ENCODE measurements at regions not wholly inside any gene's neighbourhood (a gene's known extent, or its start where the extent isn't known, plus 50 kb on each side); places are given as distances from the start of the nearest gene placed in this dataset.
"Not testable (repeated sequence)": the region's sequence is repeated elsewhere in the genome, so short reads cannot be mapped to it uniquely, and the experiment has no call there.

DNA sequence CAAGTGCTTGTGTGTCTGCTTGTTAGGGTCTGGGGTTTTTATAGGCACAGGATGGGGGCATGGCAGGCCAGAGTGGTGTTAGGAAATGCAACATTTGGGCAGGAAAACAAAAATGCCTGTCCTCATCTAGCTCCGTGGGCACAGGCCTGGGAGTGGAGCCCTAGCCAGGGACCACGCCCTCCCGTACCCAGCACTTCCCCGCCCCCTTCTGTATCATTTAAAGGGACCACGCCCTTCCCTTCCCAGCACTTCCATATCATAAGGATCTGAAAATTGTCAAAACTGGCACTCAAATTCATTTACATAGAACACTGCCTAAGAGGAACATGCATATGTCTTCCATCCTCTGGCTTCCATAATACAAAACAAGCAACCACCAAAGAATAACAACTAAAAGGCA, 185.8 kb downstream of the B3GLCT start:
- no peak overlapping the region for H3K4me3 ChIP-seq (ENCODE audit: low read depth, low read length)
- no peak for FAIRE-seq
- H3K36me3 ChIP-seq (ENCODE audit: control insufficient read depth, insufficient read depth, low read length), result no peaks in the 10 kb centered on the region
- H3K27me3 ChIP-seq (ENCODE audit: control insufficient read depth, insufficient read depth, low read length), result no peaks in the 10 kb centered on the region
- TF ChIP-seq, protein P1, sequence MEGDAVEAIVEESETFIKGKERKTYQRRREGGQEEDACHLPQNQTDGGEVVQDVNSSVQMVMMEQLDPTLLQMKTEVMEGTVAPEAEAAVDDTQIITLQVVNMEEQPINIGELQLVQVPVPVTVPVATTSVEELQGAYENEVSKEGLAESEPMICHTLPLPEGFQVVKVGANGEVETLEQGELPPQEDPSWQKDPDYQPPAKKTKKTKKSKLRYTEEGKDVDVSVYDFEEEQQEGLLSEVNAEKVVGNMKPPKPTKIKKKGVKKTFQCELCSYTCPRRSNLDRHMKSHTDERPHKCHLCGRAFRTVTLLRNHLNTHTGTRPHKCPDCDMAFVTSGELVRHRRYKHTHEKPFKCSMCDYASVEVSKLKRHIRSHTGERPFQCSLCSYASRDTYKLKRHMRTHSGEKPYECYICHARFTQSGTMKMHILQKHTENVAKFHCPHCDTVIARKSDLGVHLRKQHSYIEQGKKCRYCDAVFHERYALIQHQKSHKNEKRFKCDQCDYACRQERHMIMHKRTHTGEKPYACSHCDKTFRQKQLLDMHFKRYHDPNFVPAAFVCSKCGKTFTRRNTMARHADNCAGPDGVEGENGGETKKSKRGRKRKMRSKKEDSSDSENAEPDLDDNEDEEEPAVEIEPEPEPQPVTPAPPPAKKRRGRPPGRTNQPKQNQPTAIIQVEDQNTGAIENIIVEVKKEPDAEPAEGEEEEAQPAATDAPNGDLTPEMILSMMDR (IDR thresholded peaks at IDR 0.05; ENCODE audit: insufficient read depth, low read length, severe bottlenecking), result no peak
- no peak for DNase-seq (ENCODE audit: low read depth)

DNA sequence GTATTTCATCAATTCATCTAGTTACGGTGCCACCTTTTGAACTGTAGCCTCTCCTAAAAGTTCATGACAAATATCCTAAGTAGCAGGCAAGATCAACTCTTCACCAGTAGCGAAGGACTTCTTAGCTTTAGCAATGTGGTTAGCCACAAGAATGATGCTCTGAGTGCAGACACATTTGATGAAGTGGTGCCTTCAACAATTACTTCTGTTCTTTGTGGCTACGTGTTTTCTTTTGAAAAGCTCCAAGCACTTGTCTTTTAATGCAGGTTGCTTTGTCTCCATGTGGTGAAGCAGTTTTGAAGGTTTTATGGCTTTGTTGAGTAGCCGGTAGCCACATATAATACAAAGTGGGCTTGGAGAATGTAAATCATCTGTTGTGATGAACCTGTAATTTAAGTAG, 194.7 kb downstream of the B3GLCT start:
- TF ChIP-seq, protein P1 (IDR thresholded peaks at IDR 0.05; ENCODE audit: insufficient read depth, low read length, severe bottlenecking), result no peak

DNA sequence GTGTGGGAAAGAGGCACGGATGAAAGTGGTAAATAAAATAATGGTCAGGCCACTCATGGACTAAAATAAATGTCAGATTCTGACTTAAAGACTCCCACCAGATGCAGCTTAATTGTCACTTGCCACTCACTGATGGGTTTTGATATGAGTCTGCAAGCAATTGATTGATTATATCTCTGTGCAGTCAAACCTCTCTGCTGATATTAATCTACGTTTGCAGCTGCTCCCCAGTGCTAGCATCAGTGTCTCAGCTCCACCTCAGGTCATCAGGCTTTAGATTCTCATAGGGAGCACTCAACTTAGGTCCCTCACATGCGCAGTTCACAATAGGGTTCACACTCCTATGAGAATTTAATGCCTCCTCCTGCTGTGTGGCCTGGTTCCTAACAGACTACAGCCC, 195.3 kb downstream of the B3GLCT start:
- H3K36me3 ChIP-seq (ENCODE audit: control insufficient read depth, insufficient read depth, low read length), result no peaks in the 10 kb centered on the region
- H3K27me3 ChIP-seq (ENCODE audit: control insufficient read depth, insufficient read depth, low read length), result no peaks in the 10 kb centered on the region
- H3K4me3 ChIP-seq (ENCODE audit: low read depth, low read length), result no peak overlapping the region
- DNase-seq (ENCODE audit: low read depth) (no peak), FAIRE-seq (no peak)
- TF ChIP-seq, protein P1 (IDR thresholded peaks at IDR 0.05; ENCODE audit: insufficient read depth, low read length, severe bottlenecking), result no peak

More for the DNA sequence above, 194.7 kb downstream of the B3GLCT start:
- H3K27me3 ChIP-seq (ENCODE audit: control insufficient read depth, insufficient read depth, low read length), result no peaks in the 10 kb centered on the region
- H3K4me3 ChIP-seq (ENCODE audit: low read depth, low read length), result no peak overlapping the region
- DNase-seq (ENCODE audit: low read depth), result no peak
- FAIRE-seq, result no peak
- no peaks in the 10 kb centered on the region for H3K36me3 ChIP-seq (ENCODE audit: control insufficient read depth, insufficient read depth, low read length)

DNA sequence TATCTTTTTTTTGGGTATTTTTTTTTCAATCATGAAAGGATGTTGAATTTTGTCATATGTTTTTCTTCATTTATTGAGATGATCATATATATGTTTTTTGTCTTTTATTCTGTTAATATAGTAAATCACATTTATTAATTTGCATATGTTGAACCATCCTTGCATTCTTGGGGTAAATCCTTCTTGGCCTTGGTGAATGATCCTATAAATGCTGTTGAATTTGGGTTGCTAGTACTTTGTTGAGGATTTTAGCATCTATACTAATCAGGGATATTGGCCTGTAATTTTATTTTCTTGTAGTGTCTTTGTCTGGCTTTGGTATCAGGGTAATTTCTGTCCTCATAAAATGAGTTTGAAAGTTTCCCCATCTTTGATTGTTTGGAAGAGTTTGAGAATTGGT, 199.9 kb downstream of the B3GLCT start:
- Histone ChIP-seq H3K36me3 (ENCODE audit: control insufficient read depth, insufficient read depth, low read length) (no peaks in the 10 kb centered on the region), H3K4me3 (ENCODE audit: low read depth, low read length) (no peak overlapping the region), H3K27me3 (ENCODE audit: control insufficient read depth, insufficient read depth, low read length) (no peaks in the 10 kb centered on the region)
- DNase-seq (ENCODE audit: low read depth) (no peak), FAIRE-seq (no peak)
- TF ChIP-seq, protein P1 (IDR thresholded peaks at IDR 0.05; ENCODE audit: insufficient read depth, low read length, severe bottlenecking), result no peak

DNA sequence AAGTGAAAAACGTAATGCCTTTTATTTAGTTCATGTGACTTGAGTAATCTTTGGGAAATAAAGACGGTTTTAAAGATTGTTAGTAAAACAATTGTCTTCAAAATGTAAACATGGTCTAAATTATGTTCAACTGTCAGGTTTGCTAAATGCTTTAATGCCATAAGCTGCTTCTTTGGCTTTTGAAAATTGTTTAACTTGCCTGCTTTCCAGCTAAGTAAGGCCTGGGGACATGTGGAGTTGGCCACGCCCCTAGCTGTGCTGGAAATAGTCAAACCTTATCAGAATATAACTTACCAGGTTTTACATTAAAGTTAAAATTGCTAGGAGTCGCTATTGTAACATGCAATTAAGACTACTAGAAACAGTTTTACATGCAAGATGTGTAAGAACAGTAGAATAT, 203.9 kb downstream of the B3GLCT start:
- not testable (repeated sequence) for DNase-seq (ENCODE audit: low read depth); H3K4me3 ChIP-seq (ENCODE audit: low read depth, low read length); H3K36me3 ChIP-seq (ENCODE audit: control insufficient read depth, insufficient read depth, low read length); FAIRE-seq; H3K27me3 ChIP-seq (ENCODE audit: control insufficient read depth, insufficient read depth, low read length)

DNA sequence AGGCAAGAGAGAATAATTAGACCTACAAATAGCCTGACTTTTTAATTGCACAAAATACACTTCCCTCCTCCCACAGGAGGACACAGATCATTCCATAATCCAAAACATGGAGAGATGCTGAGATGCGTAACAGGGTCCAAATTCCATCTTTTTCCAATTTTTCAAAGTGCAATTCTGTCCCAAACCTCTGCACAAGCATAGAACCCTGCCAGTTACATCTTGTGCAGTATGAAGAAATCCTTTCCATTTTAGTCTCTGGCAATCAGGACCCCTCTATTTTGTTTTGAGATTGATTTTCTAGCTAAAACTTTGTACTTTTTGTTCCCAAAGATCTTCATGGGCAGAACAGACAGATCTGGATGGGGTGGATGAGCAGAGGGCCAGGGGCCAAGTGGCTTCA, 209.2 kb downstream of the B3GLCT start:
- DNase-seq (ENCODE audit: low read depth) (no peak), FAIRE-seq (no peak)
- no peaks in the 10 kb centered on the region for H3K27me3 ChIP-seq (ENCODE audit: control insufficient read depth, insufficient read depth, low read length)
- no peak overlapping the region for H3K4me3 ChIP-seq (ENCODE audit: low read depth, low read length)
- TF ChIP-seq, protein P1 (IDR thresholded peaks at IDR 0.05; ENCODE audit: insufficient read depth, low read length, severe bottlenecking), result no peak
- H3K36me3 ChIP-seq (ENCODE audit: control insufficient read depth, insufficient read depth, low read length), result no peaks in the 10 kb centered on the region

All from bronchial epithelial cell (primary cell).